ENCODE measurements at regions not wholly inside any gene's neighbourhood (a gene's known extent, or its start where the extent isn't known, plus 50 kb on each side); places are given as distances from the start of the nearest gene placed in this dataset.

DNA sequence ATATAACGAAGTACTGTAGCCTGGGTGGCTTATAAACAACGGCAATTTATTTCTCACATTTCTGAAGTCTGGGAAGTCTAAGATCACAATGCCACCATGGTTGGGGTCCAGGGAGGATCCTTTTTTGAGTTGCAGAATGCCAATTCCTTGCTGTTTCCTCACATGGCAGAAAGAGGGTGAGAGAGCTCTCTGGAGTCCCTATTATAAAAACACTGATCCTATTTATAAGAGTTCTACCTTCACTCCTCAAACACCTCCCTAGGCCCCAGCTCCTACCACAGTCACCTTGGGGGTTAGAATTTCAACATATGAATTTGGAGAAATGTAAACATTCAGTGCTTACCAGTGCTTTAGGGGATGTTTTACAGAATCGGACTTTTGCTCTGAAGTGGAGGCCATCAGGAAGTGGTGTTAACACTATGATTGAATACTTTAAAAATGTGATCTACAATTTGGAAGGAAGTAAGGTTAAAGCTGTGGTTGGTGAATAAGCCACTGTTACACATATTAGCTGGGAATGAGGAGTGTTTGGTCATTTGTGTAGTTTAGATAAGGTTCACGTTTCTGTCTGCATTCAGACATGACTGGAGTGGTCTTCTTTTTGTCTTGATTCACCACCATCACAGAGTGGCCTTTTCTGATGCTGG, 79.9 kb upstream of the SPTLC3 start (continued):
- TF ChIP-seq, protein P1, sequence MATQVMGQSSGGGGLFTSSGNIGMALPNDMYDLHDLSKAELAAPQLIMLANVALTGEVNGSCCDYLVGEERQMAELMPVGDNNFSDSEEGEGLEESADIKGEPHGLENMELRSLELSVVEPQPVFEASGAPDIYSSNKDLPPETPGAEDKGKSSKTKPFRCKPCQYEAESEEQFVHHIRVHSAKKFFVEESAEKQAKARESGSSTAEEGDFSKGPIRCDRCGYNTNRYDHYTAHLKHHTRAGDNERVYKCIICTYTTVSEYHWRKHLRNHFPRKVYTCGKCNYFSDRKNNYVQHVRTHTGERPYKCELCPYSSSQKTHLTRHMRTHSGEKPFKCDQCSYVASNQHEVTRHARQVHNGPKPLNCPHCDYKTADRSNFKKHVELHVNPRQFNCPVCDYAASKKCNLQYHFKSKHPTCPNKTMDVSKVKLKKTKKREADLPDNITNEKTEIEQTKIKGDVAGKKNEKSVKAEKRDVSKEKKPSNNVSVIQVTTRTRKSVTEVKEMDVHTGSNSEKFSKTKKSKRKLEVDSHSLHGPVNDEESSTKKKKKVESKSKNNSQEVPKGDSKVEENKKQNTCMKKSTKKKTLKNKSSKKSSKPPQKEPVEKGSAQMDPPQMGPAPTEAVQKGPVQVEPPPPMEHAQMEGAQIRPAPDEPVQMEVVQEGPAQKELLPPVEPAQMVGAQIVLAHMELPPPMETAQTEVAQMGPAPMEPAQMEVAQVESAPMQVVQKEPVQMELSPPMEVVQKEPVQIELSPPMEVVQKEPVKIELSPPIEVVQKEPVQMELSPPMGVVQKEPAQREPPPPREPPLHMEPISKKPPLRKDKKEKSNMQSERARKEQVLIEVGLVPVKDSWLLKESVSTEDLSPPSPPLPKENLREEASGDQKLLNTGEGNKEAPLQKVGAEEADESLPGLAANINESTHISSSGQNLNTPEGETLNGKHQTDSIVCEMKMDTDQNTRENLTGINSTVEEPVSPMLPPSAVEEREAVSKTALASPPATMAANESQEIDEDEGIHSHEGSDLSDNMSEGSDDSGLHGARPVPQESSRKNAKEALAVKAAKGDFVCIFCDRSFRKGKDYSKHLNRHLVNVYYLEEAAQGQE (IDR thresholded peaks at IDR 0.05; ENCODE audit: borderline replicate concordance) = no peak
- TF ChIP-seq, protein P1 (CRISPR knock-in tag; IDR thresholded peaks at IDR 0.05; ENCODE audit: low read depth) = no peak
- no peak for TF ChIP-seq ZNF3 (CRISPR knock-in tag; IDR thresholded peaks at IDR 0.05)
- no peak for TF ChIP-seq ZNF239 (CRISPR knock-in tag; IDR thresholded peaks at IDR 0.05)
- TF ChIP-seq FIP1L1 (IDR thresholded peaks at IDR 0.05; ENCODE audit: low read depth, low read length, poor library complexity, severe bottlenecking) = no peak
